GM23338 (cell line): ENCODE measurements at regions not wholly inside any gene's neighbourhood (a gene's known extent, or its start where the extent isn't known, plus 50 kb on each side); places are given as distances from the start of the nearest gene placed in this dataset.

Source experiments
- EZH2 ChIP-seq: fragments of 200-600 bp; sonication (generic); IDR thresholded peaks from one replicate; pipeline ENCODE4 v1.8.0; 2017; ENCODE audit warnings: antibody characterized with exemption, mild to moderate bottlenecking, low read depth; ENCODE audit not compliant: unreplicated experiment
- TF ChIP-seq, protein P1 (sequence below), 2 experiments: fragments of 200-600 bp in 1 of 2; sonication (generic) in 1 of 2; conservative IDR thresholded peaks; 2 replicates each; pipeline versions ENCODE4 v1.5.1 to v1.6.1; 2016 to 2017; ENCODE audit warnings: antibody characterized with exemption in 2 of 2, low read depth in 2 of 2, mild to moderate bottlenecking in 2 of 2, moderate library complexity in 1 of 2

DNA sequence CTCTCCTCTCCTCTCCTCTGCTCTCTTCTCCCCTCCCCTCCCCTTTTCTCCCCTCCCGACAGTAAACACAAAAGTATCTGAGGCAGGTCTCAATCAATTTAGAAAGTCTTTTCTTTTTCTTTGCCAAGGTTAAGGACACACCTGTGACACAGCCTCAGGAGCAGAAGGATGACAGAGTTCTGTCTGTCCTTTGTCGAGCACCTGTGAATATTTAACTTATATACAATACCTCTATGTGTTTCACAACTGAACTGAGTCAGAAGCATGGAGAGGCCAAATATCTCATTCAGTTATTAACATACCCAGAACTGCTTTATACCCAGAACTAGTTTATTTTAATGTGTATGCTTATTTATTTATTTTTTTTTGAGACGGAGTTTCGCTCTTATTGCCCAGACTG lies 81.1 kb upstream of the ROBO1 start:
- TF ChIP-seq, protein P1, sequence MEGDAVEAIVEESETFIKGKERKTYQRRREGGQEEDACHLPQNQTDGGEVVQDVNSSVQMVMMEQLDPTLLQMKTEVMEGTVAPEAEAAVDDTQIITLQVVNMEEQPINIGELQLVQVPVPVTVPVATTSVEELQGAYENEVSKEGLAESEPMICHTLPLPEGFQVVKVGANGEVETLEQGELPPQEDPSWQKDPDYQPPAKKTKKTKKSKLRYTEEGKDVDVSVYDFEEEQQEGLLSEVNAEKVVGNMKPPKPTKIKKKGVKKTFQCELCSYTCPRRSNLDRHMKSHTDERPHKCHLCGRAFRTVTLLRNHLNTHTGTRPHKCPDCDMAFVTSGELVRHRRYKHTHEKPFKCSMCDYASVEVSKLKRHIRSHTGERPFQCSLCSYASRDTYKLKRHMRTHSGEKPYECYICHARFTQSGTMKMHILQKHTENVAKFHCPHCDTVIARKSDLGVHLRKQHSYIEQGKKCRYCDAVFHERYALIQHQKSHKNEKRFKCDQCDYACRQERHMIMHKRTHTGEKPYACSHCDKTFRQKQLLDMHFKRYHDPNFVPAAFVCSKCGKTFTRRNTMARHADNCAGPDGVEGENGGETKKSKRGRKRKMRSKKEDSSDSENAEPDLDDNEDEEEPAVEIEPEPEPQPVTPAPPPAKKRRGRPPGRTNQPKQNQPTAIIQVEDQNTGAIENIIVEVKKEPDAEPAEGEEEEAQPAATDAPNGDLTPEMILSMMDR (conservative IDR thresholded peaks at IDR 0.05; ENCODE audit: low read depth in 2 of 2): no peak
- TF ChIP-seq EZH2: no peak
